GM21786 (cell line): ENCODE measurements at regions not wholly inside any gene's neighbourhood (a gene's known extent, or its start where the extent isn't known, plus 50 kb on each side); places are given as distances from the start of the nearest gene placed in this dataset.
A peak's percentile ranks its signal among the peaks of the same experiment; 100 is the strongest.
"Not testable (repeated sequence)": the region's sequence is repeated elsewhere in the genome, so short reads cannot be mapped to it uniquely, and the experiment has no call there.

ENCODE experiments used
- ATAC-seq: cut with Tn5 transposase; IDR thresholded peaks from one replicate; pipeline ENCODE4 v1.9.1; 2021; ENCODE audit not compliant: unreplicated experiment

DNA sequence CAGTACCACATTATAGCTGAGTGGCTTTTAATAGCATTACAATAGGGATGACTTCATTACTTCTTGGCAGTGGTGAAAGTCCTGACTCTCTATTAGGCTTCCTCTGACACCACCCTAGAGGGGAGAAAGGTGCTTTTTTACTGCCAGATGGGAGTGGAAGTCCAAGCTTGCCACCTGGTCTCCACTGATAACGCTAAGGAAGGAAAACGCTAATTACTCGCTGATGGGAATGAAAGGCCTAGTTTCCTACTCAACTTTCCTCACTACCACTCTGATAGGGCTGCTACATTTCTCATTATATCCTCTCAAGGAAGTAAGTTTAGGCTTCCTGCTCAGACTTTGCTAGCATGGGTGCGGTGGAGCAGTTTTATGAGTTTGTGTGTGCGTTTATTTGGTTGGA lies 62.3 kb upstream of the PAGE3 start:
- ATAC-seq: no peak

DNA sequence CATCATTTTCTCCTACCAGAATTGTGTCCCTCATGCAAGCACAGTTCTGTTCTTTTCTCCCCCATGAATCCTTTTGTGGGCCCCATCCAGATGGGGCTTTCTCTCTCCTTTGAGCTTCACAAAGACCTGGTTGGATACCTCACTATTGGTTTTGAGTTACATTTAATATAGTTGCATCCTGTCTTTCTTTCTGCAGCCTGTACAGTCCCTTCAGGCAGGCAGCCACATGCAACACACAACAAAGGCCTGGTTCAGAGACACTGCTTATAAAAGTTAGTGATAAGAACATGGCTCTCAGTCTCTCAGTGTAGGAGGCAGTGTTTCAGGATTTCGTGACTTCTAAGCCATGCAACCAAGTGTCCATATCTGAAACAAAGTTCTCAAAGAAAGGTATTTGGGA lies 70.6 kb upstream of the PAGE3 start:
- no peak for ATAC-seq

DNA sequence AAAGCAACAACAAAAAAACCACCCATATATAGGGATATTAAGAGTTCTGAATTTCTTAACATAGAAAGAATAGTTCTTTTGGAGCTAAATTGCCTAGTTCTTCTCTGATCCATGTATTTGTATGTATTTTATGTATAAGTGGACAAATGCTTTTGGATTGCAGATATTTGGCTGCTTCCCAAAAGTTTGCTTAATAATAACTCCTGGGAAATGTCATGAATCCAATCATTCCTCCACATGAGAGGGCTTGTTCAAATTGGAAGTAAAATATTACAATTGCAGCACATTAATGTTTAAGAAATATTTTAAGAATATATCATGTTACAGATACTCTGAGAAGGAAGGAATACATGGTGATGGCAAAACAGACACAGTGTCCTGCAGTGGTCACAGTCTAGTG lies 71.5 kb upstream of the PAGE3 start:
- no peak for ATAC-seq

DNA sequence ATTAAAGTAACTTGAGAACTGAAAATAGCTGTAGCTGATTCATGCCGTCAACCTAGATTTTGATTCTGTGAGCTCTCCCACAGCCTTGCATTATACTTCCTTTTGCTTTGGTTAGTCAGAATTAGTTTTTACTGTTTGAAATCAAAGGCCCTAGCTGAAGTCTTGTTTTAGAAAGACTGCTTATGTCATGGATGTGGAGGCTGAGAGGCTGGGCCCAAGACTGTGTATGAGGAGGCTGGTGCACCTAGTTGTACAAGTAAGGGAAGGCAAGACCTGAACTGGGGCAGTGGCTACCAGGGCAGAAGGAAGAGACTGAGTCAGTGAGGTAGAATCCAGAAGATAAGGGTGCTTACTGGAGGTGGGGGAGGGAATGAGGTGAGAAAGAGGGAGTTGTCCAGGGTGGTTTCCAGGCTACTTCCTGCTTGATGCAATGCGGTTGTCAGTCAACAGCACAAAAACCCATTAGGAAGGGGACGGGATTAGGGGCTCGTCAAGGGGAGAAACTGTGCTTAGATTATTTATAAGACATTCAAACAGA lies 76.2 kb upstream of the PAGE3 start:
- ATAC-seq: no peak

DNA sequence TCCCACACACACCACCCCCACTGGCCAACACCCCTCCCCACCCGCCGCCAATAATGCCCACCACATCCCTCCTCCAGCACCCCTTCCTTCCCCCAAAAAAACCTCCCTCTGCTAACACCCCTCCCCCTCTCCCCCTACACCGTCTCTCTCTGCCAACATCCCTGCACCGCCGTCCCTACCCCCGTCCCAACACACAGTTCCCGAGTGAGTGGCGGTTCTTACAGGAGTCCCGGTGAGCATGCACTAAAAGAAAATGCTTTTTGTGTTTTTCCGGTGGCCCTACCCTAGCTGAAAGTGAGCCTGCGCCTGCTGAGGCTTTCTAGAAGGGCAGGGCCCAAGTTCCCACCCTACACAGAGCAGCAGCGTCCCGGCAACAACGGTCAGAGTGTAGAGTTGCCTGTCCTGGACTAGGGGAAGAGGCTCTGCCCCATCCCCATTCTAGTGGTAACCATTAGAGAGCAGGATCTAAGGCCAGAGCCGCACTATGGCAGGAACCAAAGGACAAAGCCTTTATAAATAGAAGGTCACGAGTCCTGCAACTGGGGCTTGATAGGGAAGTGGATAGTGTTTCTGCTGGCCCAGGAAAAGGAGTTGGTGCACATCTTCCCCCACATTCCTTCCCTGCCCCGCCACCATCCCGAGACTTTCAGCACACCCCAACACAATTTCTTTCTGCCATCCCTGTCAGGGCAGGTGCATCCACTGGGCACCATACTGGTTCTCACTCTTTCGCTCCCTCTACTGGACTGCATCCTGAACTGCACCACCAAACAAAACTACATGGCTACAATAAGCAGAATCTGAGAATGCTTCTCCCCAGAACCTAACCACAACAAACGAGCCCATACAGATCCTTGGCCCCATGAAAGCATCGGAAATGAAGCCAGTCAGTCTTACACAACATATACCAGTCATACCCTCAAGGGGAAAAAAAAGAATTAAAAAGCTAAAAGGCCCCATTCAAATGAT lies 78.1 kb upstream of the PAGE3 start:
- ATAC-seq: peak; percentile 82

DNA sequence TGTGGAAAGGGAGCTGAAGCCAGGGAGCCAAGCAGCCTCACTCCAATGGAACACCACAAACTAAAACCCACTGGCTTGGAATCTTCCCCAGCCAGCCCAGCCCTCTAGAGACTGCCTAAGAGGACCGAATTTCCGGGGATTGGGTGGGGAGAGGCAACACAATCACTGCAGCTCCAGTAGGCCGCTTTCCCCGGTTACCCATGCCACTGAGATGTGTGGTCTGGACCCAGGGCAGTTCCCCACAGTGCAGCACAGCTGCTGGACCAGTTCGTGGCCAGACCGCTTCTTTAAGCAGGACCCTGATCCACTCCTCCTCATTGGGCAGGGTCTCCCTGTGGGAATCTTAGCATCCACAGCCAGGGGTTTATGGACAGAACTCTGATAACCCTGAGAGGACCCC lies 91.9 kb upstream of the PAGE3 start:
- ATAC-seq: no peak

GRCh38 chrX:55357236-55357635 lies 92.5 kb upstream of the PAGE3 start:
- no peak for ATAC-seq

- no peak for ATAC-seq
Measured at GRCh38 chrX:55379396-55379795, 72.5 kb upstream of the MAGEH1 start.

DNA sequence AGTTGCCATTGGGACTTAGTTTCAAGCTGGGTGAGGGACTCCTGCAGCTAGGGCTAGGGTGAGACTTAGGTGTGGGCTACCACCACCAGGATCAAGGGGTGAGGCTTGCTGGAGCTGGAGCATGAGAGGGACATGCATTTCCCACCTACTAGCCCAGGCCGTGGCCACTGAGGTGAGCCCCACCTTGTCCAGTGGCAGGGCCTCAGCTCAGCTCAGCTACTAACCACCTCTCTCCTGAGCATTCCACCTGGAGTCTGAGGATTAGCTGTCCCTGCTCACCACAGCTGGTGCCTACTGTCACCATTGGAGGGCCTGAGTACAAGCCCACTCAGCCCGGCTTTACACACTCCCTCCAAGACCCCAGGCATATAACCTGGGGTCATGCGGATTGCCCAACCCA lies 62.6 kb upstream of the MAGEH1 start:
- no peak for ATAC-seq

GRCh38 chrX:55396836-55397235 lies 55.1 kb upstream of the MAGEH1 start:
- not testable (repeated sequence) for ATAC-seq
